Retina (tissue), 1 donor: ENCODE measurements at regions not wholly inside any gene's neighbourhood (a gene's known extent, or its start where the extent isn't known, plus 50 kb on each side); places are given as distances from the start of the nearest gene placed in this dataset.
"Not testable (repeated sequence)": the region's sequence is repeated elsewhere in the genome, so short reads cannot be mapped to it uniquely, and the experiment has no call there.

Source experiments
- DNase-seq: peaks from one replicate; pipeline ENCODE4 v3.0.0-alpha.2; 2016

GRCh38 chr11:114949614-114950351 lies 271.5 kb downstream of the NXPE2 start:
- DNase-seq = no peak

- no peak for DNase-seq
Measured at GRCh38 chr11:114953039-114953438, 274.7 kb downstream of the NXPE2 start.

DNA sequence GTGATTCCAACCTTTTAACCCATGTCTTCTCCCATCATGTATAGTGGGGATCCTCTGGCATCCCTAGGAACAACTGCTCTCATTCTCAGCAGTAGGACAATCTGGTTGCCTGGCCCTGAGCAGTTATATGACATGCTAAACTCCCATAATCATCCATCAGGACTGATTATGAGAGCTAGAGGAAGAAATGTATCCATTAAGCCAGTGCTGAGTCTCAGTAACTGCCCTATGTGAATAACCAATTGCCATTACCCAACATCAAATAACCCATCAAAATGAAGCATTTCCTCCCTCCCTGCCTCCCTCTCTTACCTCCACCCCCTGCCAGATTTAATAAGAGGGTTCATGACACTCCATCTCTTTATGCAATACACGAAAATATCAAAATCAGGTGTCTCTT lies 277.6 kb downstream of the NXPE2 start:
- no peak for DNase-seq

DNA sequence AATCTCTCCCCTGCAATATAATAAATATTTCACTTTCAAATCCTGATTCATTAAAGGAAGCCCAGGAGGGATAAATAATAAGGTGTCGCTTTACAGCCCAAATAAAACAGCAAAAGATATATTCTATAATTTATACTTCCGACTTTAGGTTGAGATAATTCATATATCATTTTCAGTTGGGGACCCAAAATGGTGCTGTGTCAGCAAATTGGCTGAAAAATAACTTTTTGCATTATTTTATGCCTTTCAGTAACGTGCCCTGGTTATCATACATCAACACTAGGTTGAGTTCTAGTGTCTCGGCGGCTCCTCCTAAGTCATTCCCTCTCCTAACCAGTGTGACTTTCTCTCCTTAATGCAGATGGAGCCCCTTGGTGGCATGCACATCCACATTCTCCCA lies 278.2 kb downstream of the NXPE2 start:
- DNase-seq = no peak

GRCh38 chr11:114959953-114960505 lies 281.7 kb downstream of the NXPE2 start:
- no peak for DNase-seq

- DNase-seq = not testable (repeated sequence)
Measured at GRCh38 chr11:114960819-114961218, 282.5 kb downstream of the NXPE2 start.

DNA sequence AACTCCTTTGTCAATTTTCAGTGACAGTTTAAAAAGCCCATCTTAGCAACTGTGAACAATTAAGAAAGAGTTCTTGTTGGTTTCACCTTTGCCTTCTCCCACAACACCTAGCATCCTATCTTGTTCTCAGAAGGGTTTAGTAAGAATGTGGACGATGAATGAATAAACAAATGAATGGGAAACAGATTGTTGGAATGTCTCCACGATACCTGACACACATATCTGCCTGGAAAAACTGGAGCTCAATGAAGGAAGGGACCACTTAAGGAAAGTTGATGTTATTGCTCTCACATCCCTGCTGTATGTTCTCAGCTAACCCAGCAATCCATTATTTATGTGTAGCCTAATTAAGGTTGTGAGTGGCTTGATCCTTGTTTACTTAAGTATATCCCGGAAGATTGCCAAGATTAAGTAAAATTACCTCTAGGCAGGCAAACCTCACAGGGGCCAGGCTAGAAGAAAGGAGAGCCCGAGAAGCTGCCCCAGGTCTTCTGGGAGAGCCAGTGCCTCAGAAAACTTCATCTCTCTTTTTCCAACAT lies 286.4 kb downstream of the NXPE2 start:
- no peak for DNase-seq

GRCh38 chr11:114970927-114971645 lies 292.8 kb downstream of the NXPE2 start:
- no peak for DNase-seq

- no peak for DNase-seq
Measured at GRCh38 chr11:114972105-114972504, 293.8 kb downstream of the NXPE2 start.

DNA sequence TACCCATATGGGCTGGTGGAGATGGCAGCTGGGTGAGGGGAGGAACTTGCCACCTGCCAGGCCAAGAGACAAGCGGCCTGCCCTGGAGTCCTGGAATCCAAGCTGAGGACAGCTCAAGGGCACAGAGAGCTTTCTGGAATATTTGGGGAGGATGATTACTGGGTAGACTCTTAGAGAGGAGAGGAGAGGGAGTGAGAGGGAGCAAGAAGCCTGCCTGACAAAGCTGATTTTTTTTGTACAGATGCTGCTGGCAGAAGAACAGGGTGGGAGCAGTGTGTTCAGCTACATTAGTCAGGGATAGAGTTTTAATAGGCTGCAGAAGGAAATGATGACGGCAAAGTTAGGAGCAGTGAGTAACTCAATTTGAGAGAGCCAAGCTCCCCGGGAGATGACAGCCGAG lies 299.3 kb downstream of the NXPE2 start:
- DNase-seq = peak; percentile 39

DNA sequence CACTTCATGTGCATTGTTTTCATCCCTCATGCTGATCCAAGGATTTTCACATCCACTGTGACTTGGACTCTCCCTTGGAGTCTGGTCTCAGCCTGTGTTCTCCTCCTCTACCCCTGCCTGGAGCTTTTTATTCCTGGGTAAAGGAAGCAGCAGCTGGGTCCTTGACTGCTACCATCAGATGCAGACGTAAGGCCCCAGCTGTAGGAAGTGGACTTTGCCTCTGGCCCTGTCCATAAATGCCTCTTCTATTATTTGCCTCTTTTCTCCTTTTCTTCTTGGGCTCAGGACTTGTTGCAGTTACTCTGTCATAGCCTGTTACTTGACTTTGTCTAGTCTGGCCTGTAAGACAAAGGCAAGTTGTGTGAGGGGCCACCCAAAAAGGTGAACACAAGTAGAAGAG lies 303.8 kb downstream of the NXPE2 start:
- no peak for DNase-seq

GRCh38 chr11:114984611-114985163 lies 306.4 kb downstream of the NXPE2 start:
- no peak for DNase-seq

GRCh38 chr11:114986365-114986764 lies 308.0 kb downstream of the NXPE2 start:
- DNase-seq = no peak

DNA sequence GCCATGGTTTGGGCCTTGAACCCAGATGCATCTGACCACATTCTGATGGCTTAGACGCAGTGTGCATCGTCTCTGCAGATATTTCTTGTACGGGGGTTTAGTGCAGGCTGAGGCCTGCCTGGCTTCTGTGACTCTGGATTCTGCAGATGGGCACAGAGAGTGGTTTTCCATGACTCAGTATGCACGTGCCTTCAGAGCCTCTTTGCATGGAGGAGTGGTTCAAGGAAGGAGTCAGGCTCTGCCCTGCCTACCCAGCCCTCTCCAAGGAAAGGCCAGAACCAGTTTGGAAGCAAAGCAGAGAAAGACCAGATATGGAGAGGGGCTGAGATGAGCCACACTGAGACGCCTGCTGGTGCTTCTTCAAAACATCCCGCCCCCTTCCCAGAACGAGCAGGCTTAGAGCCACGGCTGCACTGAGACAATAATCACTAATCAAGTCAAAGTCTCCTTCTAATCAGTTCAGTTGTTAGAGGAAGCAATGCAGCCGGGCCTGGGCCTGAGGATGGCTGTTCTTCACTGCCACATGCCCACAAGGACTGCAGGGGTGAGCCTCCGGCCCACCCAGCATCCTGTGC lies 308.9 kb downstream of the NXPE2 start:
- DNase-seq = no peak

DNA sequence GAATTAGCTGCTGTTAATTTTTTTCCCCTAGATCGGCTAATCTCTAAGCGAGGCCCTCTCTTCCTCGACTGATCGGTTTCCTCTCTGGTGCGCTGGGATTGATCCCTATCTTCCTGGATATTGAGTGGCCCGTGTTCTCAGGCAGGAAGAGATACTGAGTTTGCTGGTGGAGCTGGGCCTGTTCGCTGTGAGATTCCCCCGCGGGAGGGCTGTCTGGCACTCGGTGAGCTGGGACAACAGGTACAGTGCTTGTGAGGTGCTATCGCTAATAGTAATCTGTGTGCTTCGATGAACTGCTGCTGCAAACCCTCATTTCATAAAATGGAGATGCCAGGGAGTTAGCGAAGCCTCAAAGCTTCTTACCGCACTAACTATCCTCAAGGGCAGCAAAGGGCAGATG lies 310.3 kb downstream of the NXPE2 start:
- DNase-seq = no peak

DNA sequence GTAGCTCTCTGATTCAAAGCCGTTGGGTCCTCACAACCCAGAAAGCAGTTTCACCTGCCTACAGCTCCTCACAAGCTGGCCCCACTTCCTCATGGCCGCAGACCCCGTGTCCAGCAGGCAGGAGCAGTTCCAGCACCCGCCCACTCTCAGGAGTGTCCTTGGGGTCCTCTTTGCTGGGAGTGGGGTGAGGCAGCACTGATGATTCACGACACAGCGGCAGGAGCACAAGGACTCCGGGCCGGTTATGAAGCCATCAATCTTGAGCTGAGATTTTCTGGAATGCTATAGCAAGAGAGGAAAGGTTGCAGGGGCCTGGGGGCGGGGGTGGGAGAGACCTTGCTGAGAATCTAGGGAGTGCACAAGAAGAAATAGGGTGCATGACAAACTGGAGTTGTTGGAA lies 311.2 kb downstream of the NXPE2 start:
- no peak for DNase-seq

- DNase-seq = no peak
Measured at GRCh38 chr11:115005663-115006062, 327.3 kb downstream of the NXPE2 start.

- DNase-seq = no peak
Measured at GRCh38 chr11:115007851-115008250, 329.5 kb downstream of the NXPE2 start.

- peak; percentile 17 for DNase-seq
Measured at GRCh38 chr11:115008799-115009198, 330.5 kb downstream of the NXPE2 start.

DNA sequence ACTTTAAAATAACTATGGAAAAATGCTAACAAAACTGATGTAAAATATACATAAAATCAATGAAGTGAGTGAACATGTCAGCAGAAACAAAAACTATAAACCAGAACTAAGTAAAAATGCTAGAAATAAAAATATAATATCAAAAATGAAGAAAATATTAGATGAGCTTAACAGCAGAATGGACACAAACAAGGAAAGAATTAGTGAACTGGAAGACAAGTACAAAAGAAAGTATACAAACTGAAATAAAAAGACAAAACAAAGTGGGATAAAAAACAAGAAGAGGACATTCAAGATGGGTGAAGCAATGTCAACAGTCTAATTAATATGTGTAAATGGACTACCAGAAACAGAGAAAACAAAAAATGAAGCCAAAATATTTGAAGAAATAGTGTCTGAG lies 339.2 kb downstream of the NXPE2 start:
- DNase-seq = no peak

GRCh38 chr11:115030166-115030565 lies 351.8 kb downstream of the NXPE2 start:
- DNase-seq = no peak

GRCh38 chr11:115036406-115037180 lies 358.3 kb downstream of the NXPE2 start:
- DNase-seq = no peak
